IPS-18c (cell line): ENCODE measurements at regions not wholly inside any gene's neighbourhood (a gene's known extent, or its start where the extent isn't known, plus 50 kb on each side); places are given as distances from the start of the nearest gene placed in this dataset.
"Not testable (repeated sequence)": the region's sequence is repeated elsewhere in the genome, so short reads cannot be mapped to it uniquely, and the experiment has no call there.

Experiments used
- H3K4me3 ChIP-seq: 2 replicates; pipeline ENCODE4 v1.7.0; 2013; ENCODE audit warnings: low read depth, mild to moderate bottlenecking, low read length, moderate library complexity; ENCODE audit not compliant: insufficient read depth
- H3K9me3 ChIP-seq: one replicate; pipeline ENCODE4 v1.6.1; 2013; ENCODE audit warnings: mild to moderate bottlenecking, low read length, moderate library complexity; ENCODE audit not compliant: control insufficient read depth, insufficient read depth

DNA sequence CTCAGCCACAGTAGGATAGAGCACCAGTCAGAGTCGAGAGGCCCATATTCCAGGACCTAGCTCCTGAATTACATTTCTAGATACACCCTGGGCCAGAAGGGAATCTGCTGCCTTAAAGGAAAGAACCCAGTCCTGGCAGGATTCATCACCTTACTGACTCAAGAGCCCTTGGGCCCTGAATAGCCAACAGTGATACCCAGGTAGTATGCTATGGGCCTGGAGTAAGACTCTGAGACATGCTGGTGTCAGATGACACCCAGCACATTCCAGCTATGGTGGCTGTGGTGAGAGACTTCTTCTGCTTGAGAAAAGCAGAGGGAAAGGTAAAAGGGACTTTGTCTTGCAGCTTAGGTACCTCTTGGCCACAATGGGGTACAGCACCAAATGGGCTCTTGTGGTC is 192.5 kb downstream of the MSX2 start:
- H3K4me3 ChIP-seq, H3K9me3 ChIP-seq: not testable (repeated sequence)

DNA sequence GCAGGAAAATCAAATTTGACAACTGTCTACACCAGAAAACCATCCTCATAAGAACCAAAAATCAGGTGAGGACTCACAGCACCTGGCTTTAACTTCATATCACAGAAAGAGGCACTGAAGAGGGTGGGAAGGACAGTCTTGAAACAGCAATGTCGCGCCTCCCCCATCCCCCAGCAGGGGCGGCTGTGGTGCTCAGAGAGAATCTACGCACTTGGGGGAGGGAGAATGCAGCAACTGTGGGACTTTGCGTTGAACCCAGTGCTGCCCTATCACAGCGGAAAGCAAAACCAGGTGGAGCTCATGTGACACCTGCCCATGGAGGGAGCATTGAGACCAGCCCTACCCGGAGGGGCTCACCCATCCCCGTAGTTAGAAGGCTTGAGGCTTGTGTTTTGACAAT is 191.8 kb downstream of the MSX2 start:
- no peaks in the 10 kb centered on the region for H3K9me3 ChIP-seq
- no peak overlapping the region for H3K4me3 ChIP-seq

DNA sequence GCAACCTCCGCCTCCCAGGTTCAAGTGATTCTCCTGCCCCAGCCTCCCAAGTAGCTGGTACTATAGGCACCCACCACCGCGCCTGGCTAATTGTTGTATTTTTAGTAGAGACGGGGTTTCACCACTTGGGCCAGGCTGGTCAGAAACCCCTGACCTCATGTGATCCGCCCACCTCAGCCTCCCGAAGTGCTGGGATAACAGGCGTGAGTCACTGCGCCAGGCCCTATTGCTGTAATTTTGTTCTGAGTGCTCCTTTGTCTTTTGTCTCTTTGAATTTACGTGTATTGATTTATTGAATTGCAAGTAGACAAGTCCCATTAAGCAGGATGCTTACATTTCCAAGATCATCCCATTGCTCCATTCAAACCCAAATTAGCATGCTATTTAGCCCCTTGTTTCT is 186.7 kb downstream of the MSX2 start:
- Histone ChIP-seq H3K4me3 (no peak overlapping the region), H3K9me3 (peaks cover 2% of the 10 kb centered on the region)

DNA sequence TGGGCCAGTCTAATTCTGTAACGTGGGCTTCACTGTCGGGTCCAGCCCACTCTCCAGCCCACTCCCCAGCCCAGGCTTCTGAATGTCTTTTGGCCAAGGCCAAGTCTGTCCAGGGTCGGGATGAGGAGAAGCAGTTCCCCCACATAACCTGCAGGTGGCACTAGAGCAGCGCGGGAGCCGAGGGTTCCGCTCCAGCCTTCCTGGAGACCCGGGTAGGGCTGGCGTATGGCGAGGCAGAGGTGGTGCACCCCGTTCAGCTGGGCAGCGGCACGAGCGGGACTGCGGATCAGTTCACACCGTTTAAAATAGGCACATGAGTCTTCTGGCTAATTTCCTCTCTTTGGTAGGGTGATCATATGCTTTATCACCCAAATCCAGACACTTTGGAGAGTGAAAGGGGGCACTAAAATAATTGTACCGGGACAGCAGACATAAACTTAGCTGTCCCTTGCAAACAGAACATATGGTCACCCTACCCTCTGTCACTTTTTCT is 185.9 kb downstream of the MSX2 start:
- Histone ChIP-seq H3K9me3 (peaks cover 2% of the 10 kb centered on the region), H3K4me3 (no peak overlapping the region)

DNA sequence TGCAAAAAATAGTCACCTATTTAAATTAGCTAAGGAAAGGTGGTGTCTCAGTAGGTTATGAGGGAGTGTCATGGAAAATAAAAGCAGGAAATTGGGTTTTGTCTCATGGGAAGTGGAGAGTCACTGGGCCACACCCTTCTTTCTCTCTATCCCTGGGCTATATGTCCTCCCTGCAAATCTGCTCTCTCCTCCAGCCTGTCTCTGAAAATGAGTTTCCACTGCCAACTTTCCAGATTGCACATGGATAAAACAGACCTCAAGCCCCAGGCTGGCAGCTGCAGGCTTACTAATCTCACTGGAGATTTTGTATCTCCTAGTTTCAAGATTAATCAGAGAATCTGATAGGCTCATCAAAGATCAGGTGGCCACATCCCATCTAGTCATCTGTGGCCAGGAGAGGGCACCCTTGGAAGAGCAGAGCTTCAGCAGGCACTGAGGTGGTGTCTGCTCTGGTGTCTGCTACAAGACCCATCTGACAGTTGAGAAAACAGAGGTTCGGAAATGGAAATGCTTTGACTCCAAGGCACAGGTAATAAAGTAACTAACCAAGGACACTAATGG is 178.9 kb downstream of the MSX2 start:
- H3K4me3 ChIP-seq = no peak overlapping the region
- H3K9me3 ChIP-seq = no peaks in the 10 kb centered on the region

DNA sequence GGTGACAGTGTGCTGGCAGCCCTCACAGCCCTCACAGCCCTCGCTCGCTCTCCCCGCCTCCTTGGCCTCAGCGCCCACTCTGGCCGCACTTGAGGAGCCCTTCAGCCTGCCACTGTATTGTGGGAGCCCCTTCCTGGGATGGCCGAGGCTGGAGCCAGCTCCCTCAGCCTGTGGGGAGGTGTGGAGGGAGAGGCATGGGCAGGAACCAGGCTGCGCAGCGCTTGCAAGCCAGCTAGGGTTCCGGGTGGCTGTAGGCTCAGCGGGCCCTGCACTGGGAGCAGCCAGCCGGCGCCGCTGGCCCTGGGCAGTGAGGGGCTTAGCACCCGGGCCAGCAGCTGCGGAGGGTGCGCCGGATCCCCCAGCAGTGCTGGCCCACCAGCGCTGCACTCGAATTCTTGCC is 177.0 kb downstream of the MSX2 start:
- Histone ChIP-seq H3K4me3 (no peak overlapping the region), H3K9me3 (no peaks in the 10 kb centered on the region)

DNA sequence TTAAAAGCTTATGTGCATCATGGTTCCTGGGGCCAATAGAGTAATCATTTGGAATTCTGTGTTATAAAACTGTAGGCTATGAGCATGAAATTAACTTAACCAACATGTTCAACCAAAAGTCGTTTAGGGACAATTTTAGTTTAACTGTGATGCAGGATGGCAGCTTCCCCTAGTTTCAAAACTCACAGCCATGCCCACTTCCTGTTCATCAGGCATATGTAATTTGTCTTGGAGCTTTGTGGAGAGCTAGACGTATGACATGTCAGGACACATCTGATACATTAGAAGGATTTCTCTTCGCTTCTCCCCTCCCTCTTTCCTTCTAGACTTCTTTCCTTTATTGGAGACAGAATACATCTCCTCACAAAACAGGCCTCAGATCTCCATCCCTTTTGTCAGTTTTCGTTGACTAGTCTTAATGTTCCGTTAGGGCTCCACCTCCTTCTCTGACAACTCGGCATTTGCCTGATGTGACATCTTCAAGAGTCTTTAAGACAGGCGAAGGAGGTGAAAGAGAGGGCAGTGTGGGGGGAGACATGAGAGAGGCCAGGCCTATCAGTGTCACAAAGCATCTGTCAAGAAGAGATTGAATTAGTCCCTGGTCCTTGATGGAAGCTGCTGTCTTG is 176.0 kb downstream of the MSX2 start:
- H3K9me3 ChIP-seq = no peaks in the 10 kb centered on the region
- H3K4me3 ChIP-seq = no peak overlapping the region

DNA sequence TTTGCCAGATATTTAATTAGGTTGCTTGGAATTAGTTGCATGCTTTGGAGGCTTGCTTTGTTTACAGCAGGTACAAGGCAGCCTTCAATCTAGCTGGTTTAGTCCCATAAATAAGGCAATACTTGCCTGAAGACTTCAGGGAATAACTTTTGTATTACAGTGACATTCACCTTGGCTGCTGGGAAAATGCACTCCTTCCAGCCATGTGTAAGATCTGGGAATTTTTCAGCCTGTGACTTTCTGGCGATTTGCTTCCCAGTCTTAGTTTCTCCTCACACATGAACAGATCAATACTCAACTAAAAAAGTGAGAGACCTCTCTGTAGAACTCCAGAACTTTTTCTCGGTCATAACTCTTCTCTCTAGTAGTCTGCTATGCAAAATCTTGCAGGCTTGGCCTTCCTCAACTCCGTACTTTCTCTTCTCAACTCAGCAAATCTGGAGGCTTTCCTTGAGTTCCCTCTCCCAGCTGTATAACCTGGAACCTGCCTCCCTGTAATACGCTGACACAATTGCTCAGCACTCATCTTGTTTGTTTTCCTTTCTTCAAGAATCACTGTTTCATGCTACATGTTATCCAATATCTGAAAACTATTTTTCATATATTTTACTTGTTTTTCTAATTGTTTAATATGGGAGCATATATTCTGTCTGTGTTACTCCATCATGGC is 173.0 kb downstream of the MSX2 start:
- H3K4me3 ChIP-seq = no peak overlapping the region
- no peaks in the 10 kb centered on the region for H3K9me3 ChIP-seq

DNA sequence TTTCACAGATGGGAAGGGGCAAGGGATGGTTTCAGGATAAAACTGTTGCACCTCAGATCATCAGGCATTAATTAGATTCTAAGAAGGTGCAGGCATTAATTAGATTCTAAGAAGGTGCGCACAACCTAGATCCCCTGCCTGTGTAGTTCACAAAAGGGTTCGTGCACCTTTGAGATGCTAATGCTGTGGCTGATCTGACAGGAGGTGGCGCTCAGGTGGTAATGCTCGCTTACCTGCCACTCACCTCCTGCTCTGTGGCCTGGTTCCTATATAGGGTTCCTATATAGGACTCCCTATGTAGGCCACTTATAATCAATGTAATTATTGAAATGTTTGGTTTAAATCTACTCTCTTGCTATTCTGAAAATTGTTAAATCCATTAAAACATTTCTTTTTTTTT is 171.0 kb downstream of the MSX2 start:
- Histone ChIP-seq H3K9me3 (no peaks in the 10 kb centered on the region), H3K4me3 (no peak overlapping the region)

DNA sequence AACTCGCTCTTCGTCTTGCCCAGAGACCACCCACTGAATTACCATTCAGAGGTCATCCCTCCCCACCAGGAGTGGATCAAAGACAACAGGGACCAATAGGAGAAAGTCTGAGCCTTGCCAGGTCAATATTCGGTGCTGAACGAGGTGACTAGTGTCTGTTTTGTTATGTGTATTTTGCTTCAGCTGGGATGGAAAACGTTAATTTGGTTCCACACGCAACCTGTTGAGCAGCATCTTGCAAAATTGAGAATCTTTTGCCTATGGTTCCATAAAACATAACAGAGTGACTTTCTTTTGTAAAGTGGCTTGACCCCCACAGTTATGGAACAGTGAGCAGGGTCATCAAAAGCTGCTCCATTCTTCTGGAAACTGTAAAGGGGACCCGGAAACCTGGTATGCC is 168.4 kb downstream of the MSX2 start:
- Histone ChIP-seq H3K4me3 (no peak overlapping the region), H3K9me3 (no peaks in the 10 kb centered on the region)

DNA sequence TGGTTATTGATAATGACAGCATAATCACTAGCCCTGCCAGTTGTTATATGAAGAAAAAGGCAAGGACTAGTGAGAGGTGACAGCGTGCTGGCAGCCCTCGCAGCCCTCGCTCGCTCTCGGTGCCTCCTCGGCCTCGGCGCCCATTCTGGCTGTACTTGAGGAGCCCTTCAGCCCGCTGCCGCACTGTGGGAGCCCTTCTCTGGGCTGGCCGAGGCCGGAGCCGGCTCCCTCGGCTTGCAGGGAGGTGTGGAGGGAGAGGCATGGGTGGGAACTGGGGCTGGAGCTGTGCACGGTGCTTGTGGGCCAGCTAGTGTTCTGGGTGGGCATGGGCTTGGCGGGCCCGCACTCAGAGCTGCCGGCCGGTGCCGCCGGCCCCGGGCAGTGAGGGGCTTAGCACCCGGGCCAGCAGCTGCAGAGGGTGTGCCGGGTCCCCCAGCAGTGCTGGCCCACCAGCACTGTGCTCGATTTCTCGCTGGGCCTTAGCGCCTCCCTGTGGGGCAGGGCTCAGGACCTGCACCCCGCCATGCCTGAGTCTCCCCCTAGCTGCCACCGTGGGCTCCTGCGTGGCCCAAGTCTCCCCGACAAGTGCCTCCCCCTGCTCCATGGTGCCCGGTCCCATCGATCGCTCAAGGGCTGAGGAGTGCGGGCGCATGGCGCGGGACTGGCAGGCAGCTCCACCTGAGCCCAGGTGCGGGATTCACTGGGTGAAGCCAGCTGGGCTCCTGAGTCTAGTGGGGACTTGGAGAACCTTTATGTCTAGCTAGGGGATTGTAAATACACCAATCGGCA is 156.2 kb downstream of the MSX2 start:
- H3K9me3 ChIP-seq, H3K4me3 ChIP-seq: not testable (repeated sequence)

DNA sequence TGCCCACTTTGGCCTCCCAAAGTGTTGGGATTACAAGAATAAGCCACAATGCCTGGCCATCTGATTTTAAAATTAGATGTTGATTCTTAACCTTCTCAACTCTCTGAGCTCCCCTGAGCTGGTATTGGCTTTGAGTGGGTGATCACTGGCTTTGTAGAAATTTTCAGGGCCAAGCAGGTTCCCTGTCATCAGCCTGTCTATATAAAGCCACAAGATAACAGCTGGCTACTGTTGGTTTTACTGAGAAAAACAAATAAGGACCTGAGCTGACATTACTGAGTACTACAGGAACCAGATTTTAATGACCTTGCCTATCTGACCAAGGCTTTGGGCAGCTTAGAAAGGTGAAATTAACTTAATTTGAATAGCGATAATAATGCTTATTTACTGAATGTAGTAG is 153.6 kb downstream of the MSX2 start:
- H3K4me3 ChIP-seq = no peak overlapping the region
- H3K9me3 ChIP-seq = no peaks in the 10 kb centered on the region

DNA sequence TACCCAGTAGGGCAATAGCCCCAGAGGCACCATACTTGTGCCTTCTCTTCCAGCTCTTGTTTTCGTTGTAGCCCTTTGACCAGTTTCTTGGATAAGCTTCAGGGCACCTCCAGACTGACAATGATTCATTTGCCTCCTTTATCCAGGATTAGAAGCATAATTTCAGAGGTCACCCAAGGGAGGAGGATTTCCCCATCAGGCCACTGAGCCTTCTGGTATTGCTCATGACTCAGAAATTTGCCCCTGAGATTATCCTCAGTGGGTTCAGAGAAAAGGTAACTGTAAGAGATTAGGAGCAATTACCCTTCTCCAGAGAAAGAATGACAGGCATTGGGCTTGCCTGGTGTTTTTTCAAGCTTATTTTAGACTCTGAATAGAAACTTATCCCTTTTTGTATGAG is 147.9 kb downstream of the MSX2 start:
- Histone ChIP-seq H3K4me3 (no peak overlapping the region), H3K9me3 (no peaks in the 10 kb centered on the region)

DNA sequence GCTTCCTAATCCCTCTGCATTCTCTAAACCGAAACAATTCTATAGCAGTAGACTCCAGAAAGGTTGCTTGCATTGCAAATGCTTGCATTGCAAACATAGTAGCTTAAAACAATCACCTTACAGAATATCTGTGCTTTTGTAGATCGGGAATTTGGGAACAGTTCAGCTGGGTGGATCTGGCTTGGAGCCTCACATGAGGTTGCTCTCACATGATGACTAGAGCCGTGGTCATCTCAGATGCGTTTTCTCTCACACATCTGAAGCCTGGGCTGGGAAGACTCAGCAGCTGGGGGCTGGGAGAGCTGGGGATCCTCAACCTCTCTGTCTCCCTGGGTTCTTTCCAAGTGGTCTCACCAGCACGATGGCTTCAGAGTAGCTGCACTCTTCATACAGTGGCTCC is 127.8 kb downstream of the MSX2 start:
- H3K9me3 ChIP-seq = no peaks in the 10 kb centered on the region
- no peak overlapping the region for H3K4me3 ChIP-seq

DNA sequence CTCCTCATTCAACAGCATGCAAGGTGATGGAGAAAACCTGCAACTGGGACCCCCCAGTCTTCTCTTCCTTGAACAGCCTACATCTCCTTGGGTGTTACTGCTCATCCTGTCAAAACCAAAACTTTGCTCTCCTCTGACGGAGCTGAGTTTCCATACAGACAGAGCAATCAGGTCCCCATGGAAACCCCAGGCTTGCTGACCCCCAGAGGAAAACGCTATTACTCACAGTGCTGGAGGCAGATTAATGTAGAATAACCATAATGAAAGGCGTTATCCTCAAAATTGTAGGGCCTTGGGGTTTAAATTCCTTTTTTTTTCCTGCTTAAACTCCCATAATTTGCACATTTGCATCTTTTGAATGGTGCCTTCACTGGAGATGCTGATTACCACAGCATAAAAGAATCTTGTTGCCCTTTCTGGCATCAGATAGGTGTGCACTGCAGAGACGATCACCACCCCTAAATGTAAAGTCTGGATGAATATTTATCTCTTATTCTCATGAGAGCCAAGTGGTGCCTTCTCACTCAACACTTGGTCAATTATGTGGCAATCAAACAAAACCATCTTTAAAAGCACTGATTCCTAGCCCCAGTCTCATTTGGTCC is 126.3 kb downstream of the MSX2 start:
- H3K9me3 ChIP-seq = no peaks in the 10 kb centered on the region
- H3K4me3 ChIP-seq = no peak overlapping the region

DNA sequence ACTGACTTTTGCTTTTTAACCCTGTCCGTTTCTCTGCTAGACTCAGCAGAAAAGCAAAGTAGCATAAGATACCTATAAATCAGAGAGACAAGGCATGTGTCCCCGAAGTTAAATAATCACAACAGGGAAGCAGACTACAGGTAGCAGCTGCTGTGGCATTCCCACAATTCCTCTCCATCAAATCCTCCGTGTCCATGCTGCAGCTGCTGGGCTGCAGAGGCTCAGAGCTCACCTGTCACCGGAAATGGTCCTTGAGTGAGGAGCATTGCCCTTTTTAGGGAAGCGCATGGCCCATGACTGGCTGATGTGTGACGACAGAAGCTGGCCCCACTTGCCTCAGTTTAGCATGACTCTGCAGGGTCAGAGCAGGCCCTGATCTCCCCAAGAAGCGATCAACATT is 125.0 kb downstream of the MSX2 start:
- Histone ChIP-seq H3K4me3 (no peak overlapping the region), H3K9me3 (no peaks in the 10 kb centered on the region)

DNA sequence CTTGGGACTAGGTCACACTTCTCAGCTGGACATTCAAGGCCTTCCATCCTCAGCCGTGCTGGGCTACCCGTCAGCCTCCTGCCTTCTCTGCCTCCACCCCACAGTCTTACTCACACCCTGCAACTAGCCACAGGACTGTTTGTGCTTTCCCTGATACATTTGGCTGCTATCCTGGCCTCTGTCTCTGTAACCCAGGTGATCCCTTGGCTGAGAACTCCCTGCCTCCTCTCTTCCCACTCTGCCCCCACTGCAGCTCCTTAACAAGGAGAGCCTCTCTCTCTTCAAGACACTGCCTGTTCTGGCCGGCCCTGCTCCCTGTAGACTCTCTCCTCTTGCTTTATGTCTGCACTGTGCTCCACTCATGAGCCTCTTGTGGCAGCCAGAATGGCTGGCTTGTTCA is 120.6 kb downstream of the MSX2 start:
- Histone ChIP-seq H3K4me3 (no peak overlapping the region), H3K9me3 (peaks cover 4% of the 10 kb centered on the region)
